ENCODE measurements at regions not wholly inside any gene's neighbourhood (a gene's known extent, or its start where the extent isn't known, plus 50 kb on each side); places are given as distances from the start of the nearest gene placed in this dataset.
A peak's percentile ranks its signal among the peaks of the same experiment; 100 is the strongest.

- FAIRE-seq: no peak
- WGBS, 3 donors: 86 to 91% (median 90%) methylated on average over 10 of the region's 10 CpGs
These were observed 649.9 kb downstream of the IRX1 start for GRCh38 chr5:4245511-4245910.

GRCh38 chr5:4246447-4246846 lies 650.8 kb downstream of the IRX1 start:
- Histone ChIP-seq H3K4me3 (ENCODE audit: low read depth in 1 of 3, low read length in 3 of 3) (no peak overlapping the region), H3K36me3 (ENCODE audit: control insufficient read depth in 3 of 3, insufficient read depth in 2 of 3, low read depth in 1 of 3, low read length in 3 of 3) (no peaks in the 10 kb centered on the region), H3K27me3 (ENCODE audit: control insufficient read depth in 3 of 3, insufficient read depth in 3 of 3, low read length in 3 of 3) (peaks cover 0 to 2% (median 0%) of the 10 kb centered on the region in 3 donors), H3K27ac (ENCODE audit: low read depth in 1 of 3, low read length in 2 of 3) (no peak overlapping the region), H3K4me1 (ENCODE audit: control insufficient read depth in 3 of 3, insufficient read depth in 2 of 3, low read depth in 1 of 3, low read length in 2 of 3) (peaks cover 0 to 2% (median 0%) of the 10 kb centered on the region in 3 donors), H3K9me3 (ENCODE audit: control insufficient read depth in 2 of 2, insufficient read depth in 1 of 2, low read depth in 1 of 2, low read length in 1 of 2) (no peaks in the 10 kb centered on the region)
- WGBS, 3 donors: 63 to 83% (median 64%) methylated on average over 2 of the region's 2 CpGs
- DNase-seq (peak in 1 of 2 donors; percentile 25), FAIRE-seq (no peak)

More at GRCh38 chr5:4245511-4245910, 649.9 kb downstream of the IRX1 start:
- H3K27me3 ChIP-seq (ENCODE audit: control insufficient read depth in 3 of 3, insufficient read depth in 3 of 3, low read length in 3 of 3): peaks cover 0 to 2% (median 0%) of the 10 kb centered on the region in 3 donors
- no peak overlapping the region for H3K4me3 ChIP-seq (ENCODE audit: low read depth in 1 of 3, low read length in 3 of 3)
- H3K9me3 ChIP-seq (ENCODE audit: control insufficient read depth in 2 of 2, insufficient read depth in 1 of 2, low read depth in 1 of 2, low read length in 1 of 2): no peaks in the 10 kb centered on the region
- peaks cover 0 to 5% (median 0%) of the 10 kb centered on the region in 3 donors for H3K4me1 ChIP-seq (ENCODE audit: control insufficient read depth in 3 of 3, insufficient read depth in 2 of 3, low read depth in 1 of 3, low read length in 2 of 3)
- no peaks in the 10 kb centered on the region for H3K36me3 ChIP-seq (ENCODE audit: control insufficient read depth in 3 of 3, insufficient read depth in 2 of 3, low read depth in 1 of 3, low read length in 3 of 3)
- no peak for DNase-seq
- H3K27ac ChIP-seq (ENCODE audit: low read depth in 1 of 3, low read length in 2 of 3): no peak overlapping the region

GRCh38 chr5:4250254-4250653 lies 654.6 kb downstream of the IRX1 start:
- Histone ChIP-seq H3K36me3 (ENCODE audit: control insufficient read depth in 3 of 3, insufficient read depth in 2 of 3, low read depth in 1 of 3, low read length in 3 of 3) (no peaks in the 10 kb centered on the region), H3K4me3 (ENCODE audit: low read depth in 1 of 3, low read length in 3 of 3) (no peak overlapping the region), H3K4me1 (ENCODE audit: control insufficient read depth in 3 of 3, insufficient read depth in 2 of 3, low read depth in 1 of 3, low read length in 2 of 3) (no peaks in the 10 kb centered on the region), H3K27me3 (ENCODE audit: control insufficient read depth in 3 of 3, insufficient read depth in 3 of 3, low read length in 3 of 3) (peaks cover 0 to 2% (median 0%) of the 10 kb centered on the region in 3 donors), H3K27ac (ENCODE audit: low read depth in 1 of 3, low read length in 2 of 3) (no peak overlapping the region), H3K9me3 (ENCODE audit: control insufficient read depth in 2 of 2, insufficient read depth in 1 of 2, low read depth in 1 of 2, low read length in 1 of 2) (no peaks in the 10 kb centered on the region)
- no peak for DNase-seq
- FAIRE-seq: no peak
- 82 to 94% (median 85%) methylated on average over 4 of the region's 4 CpGs for WGBS, 3 donors

- WGBS, 3 donors: 53 to 79% (median 63%) methylated on average over 4 of the region's 4 CpGs
These were observed 656.8 kb downstream of the IRX1 start for GRCh38 chr5:4252385-4252784.

GRCh38 chr5:4254736-4255135 lies 659.1 kb downstream of the IRX1 start:
- no peaks in the 10 kb centered on the region for H3K9me3 ChIP-seq (ENCODE audit: control insufficient read depth in 2 of 2, insufficient read depth in 1 of 2, low read depth in 1 of 2, low read length in 1 of 2)
- H3K4me3 ChIP-seq (ENCODE audit: low read depth in 1 of 3, low read length in 3 of 3): no peak overlapping the region
- H3K27me3 ChIP-seq (ENCODE audit: control insufficient read depth in 3 of 3, insufficient read depth in 3 of 3, low read length in 3 of 3): no peaks in the 10 kb centered on the region
- WGBS, 3 donors: 33 to 76% (median 50%) methylated on average over 6 of the region's 6 CpGs
- DNase-seq: peak in 1 of 2 donors; percentile 92
- FAIRE-seq: no peak
- H3K27ac ChIP-seq (ENCODE audit: low read depth in 1 of 3, low read length in 2 of 3): no peak overlapping the region
- no peaks in the 10 kb centered on the region for H3K36me3 ChIP-seq (ENCODE audit: control insufficient read depth in 3 of 3, insufficient read depth in 2 of 3, low read depth in 1 of 3, low read length in 3 of 3)
- peaks cover 0 to 2% (median 0%) of the 10 kb centered on the region in 3 donors for H3K4me1 ChIP-seq (ENCODE audit: control insufficient read depth in 3 of 3, insufficient read depth in 2 of 3, low read depth in 1 of 3, low read length in 2 of 3)

More at GRCh38 chr5:4252385-4252784, 656.8 kb downstream of the IRX1 start:
- H3K4me1 ChIP-seq (ENCODE audit: control insufficient read depth in 3 of 3, insufficient read depth in 2 of 3, low read depth in 1 of 3, low read length in 2 of 3): peaks cover 0 to 2% (median 0%) of the 10 kb centered on the region in 3 donors
- H3K27ac ChIP-seq (ENCODE audit: low read depth in 1 of 3, low read length in 2 of 3): no peak overlapping the region
- no peak overlapping the region for H3K4me3 ChIP-seq (ENCODE audit: low read depth in 1 of 3, low read length in 3 of 3)
- no peaks in the 10 kb centered on the region for H3K9me3 ChIP-seq (ENCODE audit: control insufficient read depth in 2 of 2, insufficient read depth in 1 of 2, low read depth in 1 of 2, low read length in 1 of 2)
- H3K36me3 ChIP-seq (ENCODE audit: control insufficient read depth in 3 of 3, insufficient read depth in 2 of 3, low read depth in 1 of 3, low read length in 3 of 3): no peaks in the 10 kb centered on the region
- peaks cover 0 to 2% (median 0%) of the 10 kb centered on the region in 3 donors for H3K27me3 ChIP-seq (ENCODE audit: control insufficient read depth in 3 of 3, insufficient read depth in 3 of 3, low read length in 3 of 3)
- FAIRE-seq (no peak), DNase-seq (no peak)

- Histone ChIP-seq H3K27ac (ENCODE audit: low read depth in 1 of 3, low read length in 2 of 3) (peak overlapping the region in 1 of 3 donors; percentile 14), H3K27me3 (ENCODE audit: control insufficient read depth in 3 of 3, insufficient read depth in 3 of 3, low read length in 3 of 3) (no peaks in the 10 kb centered on the region), H3K4me1 (ENCODE audit: control insufficient read depth in 3 of 3, insufficient read depth in 2 of 3, low read depth in 1 of 3, low read length in 2 of 3) (peaks cover 0 to 2% (median 0%) of the 10 kb centered on the region in 3 donors), H3K9me3 (ENCODE audit: control insufficient read depth in 2 of 2, insufficient read depth in 1 of 2, low read depth in 1 of 2, low read length in 1 of 2) (no peaks in the 10 kb centered on the region), H3K4me3 (ENCODE audit: low read depth in 1 of 3, low read length in 3 of 3) (no peak overlapping the region), H3K36me3 (ENCODE audit: control insufficient read depth in 3 of 3, insufficient read depth in 2 of 3, low read depth in 1 of 3, low read length in 3 of 3) (no peaks in the 10 kb centered on the region)
- FAIRE-seq (no peak), DNase-seq (peak in 1 of 2 donors; percentile 57)
- WGBS, 3 donors: 41 to 71% (median 64%) methylated on average over 4 of the region's 4 CpGs
These were observed 659.8 kb downstream of the IRX1 start for GRCh38 chr5:4255441-4255840.

GRCh38 chr5:4258170-4258569 lies 662.5 kb downstream of the IRX1 start:
- DNase-seq (peak in 1 of 2 donors; percentile 34), FAIRE-seq (no peak)
- Histone ChIP-seq H3K9me3 (ENCODE audit: control insufficient read depth in 2 of 2, insufficient read depth in 1 of 2, low read depth in 1 of 2, low read length in 1 of 2) (no peaks in the 10 kb centered on the region), H3K36me3 (ENCODE audit: control insufficient read depth in 3 of 3, insufficient read depth in 2 of 3, low read depth in 1 of 3, low read length in 3 of 3) (no peaks in the 10 kb centered on the region), H3K4me3 (ENCODE audit: low read depth in 1 of 3, low read length in 3 of 3) (no peak overlapping the region), H3K4me1 (ENCODE audit: control insufficient read depth in 3 of 3, insufficient read depth in 2 of 3, low read depth in 1 of 3, low read length in 2 of 3) (peaks cover 0 to 2% (median 0%) of the 10 kb centered on the region in 3 donors), H3K27ac (ENCODE audit: low read depth in 1 of 3, low read length in 2 of 3) (no peak overlapping the region), H3K27me3 (ENCODE audit: control insufficient read depth in 3 of 3, insufficient read depth in 3 of 3, low read length in 3 of 3) (no peaks in the 10 kb centered on the region)
- 36 to 78% (median 42%) methylated on average over 4 of the region's 4 CpGs for WGBS, 3 donors

- 82 to 86% (median 85%) methylated on average over 2 of the region's 2 CpGs for WGBS, 3 donors
- Histone ChIP-seq H3K36me3 (ENCODE audit: control insufficient read depth in 3 of 3, insufficient read depth in 2 of 3, low read depth in 1 of 3, low read length in 3 of 3) (no peaks in the 10 kb centered on the region), H3K9me3 (ENCODE audit: control insufficient read depth in 2 of 2, insufficient read depth in 1 of 2, low read depth in 1 of 2, low read length in 1 of 2) (peaks cover 0 to 3% of the 10 kb centered on the region in 2 donors), H3K27ac (ENCODE audit: low read depth in 1 of 3, low read length in 2 of 3) (no peak overlapping the region), H3K27me3 (ENCODE audit: control insufficient read depth in 3 of 3, insufficient read depth in 3 of 3, low read length in 3 of 3) (no peaks in the 10 kb centered on the region), H3K4me1 (ENCODE audit: control insufficient read depth in 3 of 3, insufficient read depth in 2 of 3, low read depth in 1 of 3, low read length in 2 of 3) (no peaks in the 10 kb centered on the region), H3K4me3 (ENCODE audit: low read depth in 1 of 3, low read length in 3 of 3) (no peak overlapping the region)
- DNase-seq (no peak), FAIRE-seq (no peak)
These were observed 675.6 kb downstream of the IRX1 start for GRCh38 chr5:4271193-4271592.

- WGBS, 3 donors: 49 to 57% (median 49%) methylated on average over 8 of the region's 8 CpGs
- no peaks in the 10 kb centered on the region for H3K27me3 ChIP-seq (ENCODE audit: control insufficient read depth in 3 of 3, insufficient read depth in 3 of 3, low read length in 3 of 3)
- DNase-seq: no peak
- no peaks in the 10 kb centered on the region for H3K36me3 ChIP-seq (ENCODE audit: control insufficient read depth in 3 of 3, insufficient read depth in 2 of 3, low read depth in 1 of 3, low read length in 3 of 3)
- no peaks in the 10 kb centered on the region for H3K4me1 ChIP-seq (ENCODE audit: control insufficient read depth in 3 of 3, insufficient read depth in 2 of 3, low read depth in 1 of 3, low read length in 2 of 3)
- H3K27ac ChIP-seq (ENCODE audit: low read depth in 1 of 3, low read length in 2 of 3): no peak overlapping the region
- H3K9me3 ChIP-seq (ENCODE audit: control insufficient read depth in 2 of 2, insufficient read depth in 1 of 2, low read depth in 1 of 2, low read length in 1 of 2): peaks cover 0 to 8% of the 10 kb centered on the region in 2 donors
- no peak overlapping the region for H3K4me3 ChIP-seq (ENCODE audit: low read depth in 1 of 3, low read length in 3 of 3)
- no peak for FAIRE-seq
These were observed 679.6 kb downstream of the IRX1 start for GRCh38 chr5:4275232-4275631.

All from small intestine (tissue), 7 donors.